ENCODE measurements at regions not wholly inside any gene's neighbourhood (a gene's known extent, or its start where the extent isn't known, plus 50 kb on each side); places are given as distances from the start of the nearest gene placed in this dataset.

DNA sequence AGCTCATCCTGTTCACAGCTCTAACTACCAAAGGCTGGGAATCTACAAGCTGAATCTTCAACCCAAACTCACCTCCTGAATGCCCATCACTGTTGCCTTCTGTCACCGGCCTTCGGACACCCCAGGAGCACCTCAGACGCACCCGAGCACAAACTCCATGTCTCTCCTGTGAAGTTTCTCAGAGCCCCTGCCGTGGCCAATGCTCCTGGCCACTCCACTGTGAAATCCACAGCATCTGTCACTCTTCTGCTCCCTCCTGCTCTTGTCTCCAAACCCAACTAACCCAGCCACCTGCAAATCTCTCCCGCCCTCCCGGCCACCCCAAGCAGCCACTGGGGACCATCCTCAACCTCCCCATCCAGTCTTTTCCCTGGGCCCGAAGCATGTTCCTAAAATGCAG lies 457.9 kb upstream of the SALL3 start:
- Histone ChIP-seq H4K20me1 (ENCODE audit: insufficient read depth) (no peaks in the 10 kb centered on the region), H3K9me2 (ENCODE audit: insufficient read depth) (no peaks in the 10 kb centered on the region), H3K9me3 (ENCODE audit: low read depth) (no peaks in the 10 kb centered on the region), H3K36me3 (ENCODE audit: low read depth) (no peaks in the 10 kb centered on the region), H3F3A (ENCODE audit: insufficient read depth) (no peaks in the 10 kb centered on the region), H3K27ac (no peak overlapping the region), H3K79me2 (ENCODE audit: insufficient read depth) (no peaks in the 10 kb centered on the region), H2AFZ (no peak overlapping the region), H3K27me3 (replicated peaks; ENCODE audit: insufficient read depth) (no peaks in the 10 kb centered on the region), H3K4me3 (no peak overlapping the region), H3K4me2 (ENCODE audit: unreplicated experiment) (no peak overlapping the region), H3K9ac (no peak overlapping the region), H3K4me1 (ENCODE audit: insufficient read depth) (no peaks in the 10 kb centered on the region)
- no peak for TF ChIP-seq EZH2phosphoT487 (IDR thresholded peaks at IDR 0.05; ENCODE audit: insufficient read depth, low read depth)
- TF ChIP-seq EZH2 (IDR thresholded peaks at IDR 0.05; ENCODE audit: insufficient read depth, poor library complexity, severe bottlenecking), result no peak
- WGBS, 2 experiments (ENCODE audit: low coverage in 1 of 2, low lambda C conversion rate in 2 of 2, missing lambda C conversion rate in 2 of 2), result 23 to 24% methylated on average over 8 of the region's 8 CpGs
- no peak for DNase-seq
- in situ Hi-C loops (cut with MboI), result no loop called here

DNA sequence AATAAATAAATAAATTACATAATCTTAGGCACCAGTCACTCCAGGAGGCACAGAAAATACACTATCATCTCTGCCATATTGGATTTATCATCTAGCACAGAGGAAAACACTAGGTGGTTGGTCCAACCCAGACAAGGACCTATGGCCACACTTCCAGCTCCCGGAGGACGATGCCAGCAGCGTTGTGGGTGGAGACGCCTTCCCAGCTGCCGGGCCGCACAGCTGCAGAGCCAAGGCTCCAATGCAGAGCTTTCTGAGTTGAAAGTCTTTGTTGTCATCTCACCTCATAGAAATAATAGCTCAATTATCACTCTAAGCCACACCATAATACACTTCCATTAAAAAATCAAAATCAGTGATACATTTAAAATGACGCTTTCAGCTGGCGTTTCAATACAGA lies 457.1 kb upstream of the SALL3 start:
- no peaks in the 10 kb centered on the region for H3F3A ChIP-seq (ENCODE audit: insufficient read depth)
- 56 to 65% methylated on average over 8 of the region's 8 CpGs for whole genome bisulfite sequencing, 2 experiments (ENCODE audit: low coverage in 1 of 2, low lambda C conversion rate in 2 of 2, missing lambda C conversion rate in 2 of 2)
- H3K27me3 ChIP-seq (replicated peaks; ENCODE audit: insufficient read depth), result no peaks in the 10 kb centered on the region
- H3K4me2 ChIP-seq (ENCODE audit: unreplicated experiment), result no peak overlapping the region
- no peak for DNase-seq
- H2AFZ ChIP-seq, result no peak overlapping the region
- H3K9me2 ChIP-seq (ENCODE audit: insufficient read depth), result no peaks in the 10 kb centered on the region
- no peaks in the 10 kb centered on the region for H3K9me3 ChIP-seq (ENCODE audit: low read depth)
- H3K27ac ChIP-seq, result no peak overlapping the region
- no peak overlapping the region for H3K4me3 ChIP-seq
- H3K36me3 ChIP-seq (ENCODE audit: low read depth), result no peaks in the 10 kb centered on the region
- in situ Hi-C loops (cut with MboI), result no loop called here
- H3K9ac ChIP-seq, result no peak overlapping the region
- no peaks in the 10 kb centered on the region for H3K79me2 ChIP-seq (ENCODE audit: insufficient read depth)
- TF ChIP-seq EZH2 (IDR thresholded peaks at IDR 0.05; ENCODE audit: insufficient read depth, poor library complexity, severe bottlenecking) (no peak), EZH2phosphoT487 (IDR thresholded peaks at IDR 0.05; ENCODE audit: insufficient read depth, low read depth) (no peak)
- no peaks in the 10 kb centered on the region for H4K20me1 ChIP-seq (ENCODE audit: insufficient read depth)
- H3K4me1 ChIP-seq (ENCODE audit: insufficient read depth), result no peaks in the 10 kb centered on the region

- Histone ChIP-seq H3K4me2 (ENCODE audit: unreplicated experiment) (no peak overlapping the region), H3F3A (ENCODE audit: insufficient read depth) (no peaks in the 10 kb centered on the region), H3K79me2 (ENCODE audit: insufficient read depth) (no peaks in the 10 kb centered on the region), H3K9ac (no peak overlapping the region), H3K27ac (no peak overlapping the region), H3K36me3 (ENCODE audit: low read depth) (no peaks in the 10 kb centered on the region), H2AFZ (no peak overlapping the region), H4K20me1 (ENCODE audit: insufficient read depth) (no peaks in the 10 kb centered on the region), H3K27me3 (replicated peaks; ENCODE audit: insufficient read depth) (no peaks in the 10 kb centered on the region), H3K9me3 (ENCODE audit: low read depth) (no peaks in the 10 kb centered on the region), H3K9me2 (ENCODE audit: insufficient read depth) (no peaks in the 10 kb centered on the region), H3K4me1 (ENCODE audit: insufficient read depth) (no peaks in the 10 kb centered on the region), H3K4me3 (no peak overlapping the region)
- TF ChIP-seq EZH2phosphoT487 (IDR thresholded peaks at IDR 0.05; ENCODE audit: insufficient read depth, low read depth), result no peak
- TF ChIP-seq EZH2 (IDR thresholded peaks at IDR 0.05; ENCODE audit: insufficient read depth, poor library complexity, severe bottlenecking), result no peak
- no peak for DNase-seq
- in situ Hi-C loops (cut with MboI), result no loop called here
- 62 to 67% methylated on average over 12 of the region's 12 CpGs for WGBS, 2 experiments (ENCODE audit: low coverage in 1 of 2, low lambda C conversion rate in 2 of 2, missing lambda C conversion rate in 2 of 2)
These were observed 455.8 kb upstream of the SALL3 start for GRCh38 chr18:78523850-78524249.

DNA sequence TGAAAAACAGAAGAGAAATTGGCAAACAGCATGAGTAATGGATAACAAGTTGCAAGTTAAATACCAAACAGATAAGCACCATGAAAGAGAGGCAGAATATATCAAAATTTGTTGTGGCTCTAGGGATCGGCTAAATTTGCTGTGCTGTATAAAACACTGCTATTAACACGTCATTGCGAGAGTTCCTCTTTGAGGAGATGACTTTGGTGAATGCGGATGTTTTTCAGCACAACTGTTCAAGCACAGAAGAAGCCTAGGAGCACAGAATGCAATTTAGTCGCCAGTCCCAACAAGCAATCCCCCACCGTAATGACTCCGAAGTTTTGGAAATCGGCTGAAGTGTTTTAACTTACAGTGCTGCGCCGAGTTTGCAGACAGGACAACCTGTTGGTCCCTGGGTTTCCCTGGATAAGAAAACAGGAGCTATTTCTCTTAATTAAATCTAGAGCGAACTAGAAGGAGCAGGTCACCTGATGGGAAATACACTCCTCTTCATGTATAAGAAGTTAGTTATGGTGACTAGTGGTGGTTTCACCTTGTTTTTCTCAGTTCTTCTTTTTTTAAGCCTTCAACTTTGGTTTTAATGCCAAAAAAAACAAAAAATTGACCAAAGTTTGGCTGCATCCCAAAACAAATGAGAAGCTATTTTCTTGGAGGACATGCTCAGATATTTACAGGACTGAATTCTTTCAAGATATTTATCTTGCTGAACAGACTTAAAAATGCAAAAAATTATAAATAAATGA lies 454.1 kb upstream of the SALL3 start:
- WGBS, 2 experiments (ENCODE audit: low coverage in 1 of 2, low lambda C conversion rate in 2 of 2, missing lambda C conversion rate in 2 of 2), result 59 to 66% methylated on average over 11 of the region's 11 CpGs
- Histone ChIP-seq H2AFZ (no peak overlapping the region), H3K9me2 (ENCODE audit: insufficient read depth) (no peaks in the 10 kb centered on the region), H3K9ac (no peak overlapping the region), H3F3A (ENCODE audit: insufficient read depth) (no peaks in the 10 kb centered on the region), H3K4me2 (ENCODE audit: unreplicated experiment) (no peak overlapping the region), H3K4me1 (ENCODE audit: insufficient read depth) (no peaks in the 10 kb centered on the region), H3K36me3 (ENCODE audit: low read depth) (no peaks in the 10 kb centered on the region), H3K27me3 (replicated peaks; ENCODE audit: insufficient read depth) (no peaks in the 10 kb centered on the region), H3K9me3 (ENCODE audit: low read depth) (no peaks in the 10 kb centered on the region), H3K27ac (no peak overlapping the region), H3K4me3 (no peak overlapping the region), H4K20me1 (ENCODE audit: insufficient read depth) (no peaks in the 10 kb centered on the region), H3K79me2 (ENCODE audit: insufficient read depth) (no peaks in the 10 kb centered on the region)
- no peak for TF ChIP-seq EZH2phosphoT487 (IDR thresholded peaks at IDR 0.05; ENCODE audit: insufficient read depth, low read depth)
- no peak for TF ChIP-seq EZH2 (IDR thresholded peaks at IDR 0.05; ENCODE audit: insufficient read depth, poor library complexity, severe bottlenecking)
- DNase-seq, result peak; percentile 0
- in situ Hi-C loops (cut with MboI), result no loop called here
